ENCODE measurements at regions not wholly inside any gene's neighbourhood (a gene's known extent, or its start where the extent isn't known, plus 50 kb on each side); places are given as distances from the start of the nearest gene placed in this dataset.

DNA sequence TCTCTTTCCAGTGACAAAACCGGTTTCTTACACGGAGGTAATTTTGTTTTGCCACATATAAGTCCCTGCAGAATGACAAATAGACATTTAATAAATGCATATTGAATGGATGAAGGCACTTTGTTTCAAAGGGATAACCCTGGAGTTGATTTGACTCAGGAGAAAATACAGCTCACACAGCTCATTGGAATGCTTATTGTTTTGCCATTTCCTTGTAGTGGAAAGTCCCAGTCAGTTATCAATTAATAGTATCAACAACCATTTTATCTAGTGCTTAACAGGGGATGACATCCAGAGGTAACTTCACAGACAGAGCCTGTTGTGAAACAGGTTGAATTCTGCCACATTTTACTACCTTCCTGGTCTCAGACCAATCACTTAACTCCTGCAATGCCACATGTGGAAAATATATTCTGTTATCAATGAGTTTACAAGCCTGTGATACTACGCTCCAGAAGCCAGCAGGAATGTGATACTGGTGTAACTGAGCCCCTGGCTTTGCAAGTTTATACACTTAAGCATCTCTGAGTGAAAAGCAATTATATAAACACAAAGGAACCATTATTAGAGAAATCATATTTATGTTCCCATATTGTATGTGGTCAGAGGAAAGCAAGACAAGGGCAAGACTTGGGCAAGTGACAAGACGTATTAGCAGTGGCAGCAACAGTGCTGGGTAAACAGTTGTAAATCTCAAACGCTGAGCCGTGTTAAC lies 123.1 kb upstream of the ANKRD55 start:
- H3K4me1 Mint-ChIP-seq: peaks cover 48% of the 10 kb centered on the region
- no peaks in the 10 kb centered on the region for H3K27me3 Mint-ChIP-seq
- DNase-seq: no peak
- H3K9me3 Mint-ChIP-seq: peaks cover 4% of the 10 kb centered on the region
- H3K4me3 Mint-ChIP-seq: no peak overlapping the region
- H3K27ac Mint-ChIP-seq: no peak overlapping the region
- peaks cover 6% of the 10 kb centered on the region for H3K36me3 Mint-ChIP-seq (ENCODE audit: low read depth)
- ATAC-seq: no peak

DNA sequence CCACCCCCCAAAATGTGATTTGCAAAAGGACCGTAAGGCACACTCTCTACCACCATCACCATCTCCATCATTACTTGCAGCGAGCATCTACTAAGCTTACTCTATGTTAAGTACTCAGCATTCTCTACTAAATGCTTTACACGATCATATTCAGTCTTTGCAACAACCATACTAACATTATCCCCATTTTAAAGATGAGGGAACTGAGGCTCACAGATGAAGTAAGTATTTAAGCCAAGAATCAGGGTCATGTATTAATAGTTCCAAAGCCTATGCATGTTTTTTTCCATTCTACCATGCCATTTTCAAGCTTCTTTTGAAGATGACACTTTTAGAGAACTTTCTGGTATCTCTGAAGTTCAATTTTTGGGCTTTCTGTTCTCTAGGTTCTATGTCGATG lies 121.7 kb upstream of the ANKRD55 start:
- ATAC-seq (no peak), DNase-seq (no peak)
- peaks cover 6% of the 10 kb centered on the region for H3K36me3 Mint-ChIP-seq (ENCODE audit: low read depth)
- H3K4me1 Mint-ChIP-seq: peaks cover 57% of the 10 kb centered on the region
- H3K4me3 Mint-ChIP-seq: no peak overlapping the region
- H3K27me3 Mint-ChIP-seq: no peaks in the 10 kb centered on the region
- peak overlapping the region; percentile 83 for H3K27ac Mint-ChIP-seq
- peaks cover 4% of the 10 kb centered on the region for H3K9me3 Mint-ChIP-seq

DNA sequence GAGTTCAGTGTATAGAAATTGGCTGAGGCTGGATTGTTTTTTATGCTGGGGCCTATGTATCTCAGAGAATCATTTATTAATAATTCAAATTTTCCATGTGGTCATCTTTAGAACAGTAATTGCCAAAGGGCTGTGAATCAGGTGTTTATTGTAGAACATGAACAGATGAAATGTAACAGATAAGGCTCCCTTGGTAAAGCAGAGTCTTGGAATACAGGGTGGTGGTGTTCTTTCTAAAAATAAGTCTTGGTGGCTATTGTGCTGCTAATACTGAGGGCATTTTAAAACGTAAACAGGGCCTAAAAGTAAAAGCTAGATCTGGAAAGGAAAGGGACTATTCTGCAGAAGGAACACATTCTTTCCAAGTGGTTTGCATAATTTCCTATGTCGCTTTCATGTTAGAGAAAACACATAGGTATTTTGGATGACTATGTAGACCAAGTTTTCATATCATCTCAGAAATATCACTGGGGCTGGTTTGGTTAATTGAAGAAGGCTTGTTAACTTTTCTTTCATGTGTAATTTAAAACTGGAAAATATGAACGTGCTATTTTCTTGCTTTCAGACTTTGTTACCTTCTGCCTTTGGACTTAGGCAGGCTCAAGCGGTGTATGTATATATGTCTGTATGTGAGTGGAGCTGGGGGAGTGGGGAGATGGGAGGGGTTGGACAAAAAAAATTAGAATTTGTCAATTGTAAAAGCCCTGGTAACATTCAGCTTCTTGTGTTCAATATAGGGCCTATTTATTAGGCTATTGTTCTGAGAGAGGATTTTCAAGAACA lies 119.9 kb upstream of the ANKRD55 start:
- Mint-ChIP-seq H3K36me3 (ENCODE audit: low read depth) (peaks cover 6% of the 10 kb centered on the region), H3K27me3 (no peaks in the 10 kb centered on the region), H3K4me3 (peak overlapping the region; percentile 13), H3K4me1 (peaks cover 56% of the 10 kb centered on the region), H3K9me3 (peaks cover 4% of the 10 kb centered on the region), H3K27ac (peak overlapping the region; percentile 83)
- DNase-seq (no peak), ATAC-seq (peak; percentile 75)

DNA sequence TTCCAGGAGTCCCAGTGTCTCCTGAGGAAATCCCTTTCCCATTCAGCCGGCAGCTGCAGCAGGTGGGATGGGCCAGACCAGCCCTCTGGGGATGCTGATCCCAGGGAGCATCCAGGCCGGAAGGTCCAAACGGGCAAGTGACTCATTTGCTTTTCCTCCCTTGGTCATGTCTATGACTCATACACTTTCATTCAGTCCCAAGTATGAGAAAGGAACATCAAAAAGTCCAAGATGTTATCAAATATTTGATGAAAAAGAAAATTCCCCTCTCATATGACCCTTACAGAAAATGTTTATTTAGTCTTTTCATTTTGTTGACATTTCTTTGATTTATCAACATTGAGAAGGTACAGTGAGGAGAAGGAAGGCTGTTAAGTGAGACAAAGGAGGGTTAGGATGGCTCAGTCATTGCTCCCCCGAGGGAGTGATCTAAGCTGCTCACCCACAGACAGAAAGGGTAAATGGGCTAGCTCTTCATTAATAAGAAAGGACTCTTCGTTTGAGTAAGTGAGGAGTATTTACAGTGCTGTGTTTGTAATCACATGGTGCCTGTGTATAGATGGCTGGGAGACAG lies 117.6 kb upstream of the ANKRD55 start:
- H3K9me3 Mint-ChIP-seq: peaks cover 8% of the 10 kb centered on the region
- H3K27me3 Mint-ChIP-seq: no peaks in the 10 kb centered on the region
- peaks cover 63% of the 10 kb centered on the region for H3K4me1 Mint-ChIP-seq
- no peak overlapping the region for H3K4me3 Mint-ChIP-seq
- DNase-seq (no peak), ATAC-seq (peak; percentile 57)
- peak overlapping the region; percentile 29 for H3K27ac Mint-ChIP-seq
- peaks cover 8% of the 10 kb centered on the region for H3K36me3 Mint-ChIP-seq (ENCODE audit: low read depth)

DNA sequence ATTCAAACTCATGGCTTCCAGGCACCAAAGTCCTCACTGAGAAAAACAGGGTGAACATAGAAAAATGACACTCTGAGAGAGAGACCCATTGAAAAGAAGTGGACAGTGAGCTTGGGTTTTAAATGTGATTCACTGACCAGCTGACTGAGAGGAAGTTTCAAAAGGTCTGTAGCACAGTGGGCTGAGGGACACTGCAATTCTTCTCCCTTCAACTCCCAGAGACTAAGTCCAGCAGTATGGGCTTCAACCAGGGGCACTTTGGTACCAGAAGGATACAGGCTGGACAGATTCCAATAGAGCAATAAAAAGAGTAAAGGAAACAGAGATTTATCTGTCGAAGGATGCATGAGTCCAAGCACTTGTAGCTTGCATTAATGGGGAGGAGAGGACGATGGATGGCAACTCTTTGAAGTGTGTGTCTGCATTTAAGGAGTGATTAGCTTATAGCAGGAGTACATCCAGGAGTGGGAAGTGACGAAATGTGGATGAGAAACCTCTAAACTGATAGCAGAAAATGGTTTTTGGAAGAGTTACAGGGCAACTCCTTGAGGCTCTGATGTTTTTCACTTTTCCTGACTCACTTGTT lies 117.0 kb upstream of the ANKRD55 start:
- H3K9me3 Mint-ChIP-seq: peaks cover 8% of the 10 kb centered on the region
- H3K27ac Mint-ChIP-seq: peak overlapping the region; percentile 29
- DNase-seq: no peak
- H3K36me3 Mint-ChIP-seq (ENCODE audit: low read depth): peaks cover 8% of the 10 kb centered on the region
- no peaks in the 10 kb centered on the region for H3K27me3 Mint-ChIP-seq
- H3K4me3 Mint-ChIP-seq: no peak overlapping the region
- ATAC-seq: no peak
- H3K4me1 Mint-ChIP-seq: peaks cover 67% of the 10 kb centered on the region

- ATAC-seq (no peak), DNase-seq (no peak)
- Mint-ChIP-seq H3K36me3 (ENCODE audit: low read depth) (peaks cover 4% of the 10 kb centered on the region), H3K4me1 (peaks cover 67% of the 10 kb centered on the region), H3K9me3 (peaks cover 4% of the 10 kb centered on the region), H3K4me3 (no peak overlapping the region), H3K27me3 (no peaks in the 10 kb centered on the region), H3K27ac (peak overlapping the region; percentile 29)
Measured at GRCh38 chr5:56349461-56349860, 116.3 kb upstream of the ANKRD55 start.

DNA sequence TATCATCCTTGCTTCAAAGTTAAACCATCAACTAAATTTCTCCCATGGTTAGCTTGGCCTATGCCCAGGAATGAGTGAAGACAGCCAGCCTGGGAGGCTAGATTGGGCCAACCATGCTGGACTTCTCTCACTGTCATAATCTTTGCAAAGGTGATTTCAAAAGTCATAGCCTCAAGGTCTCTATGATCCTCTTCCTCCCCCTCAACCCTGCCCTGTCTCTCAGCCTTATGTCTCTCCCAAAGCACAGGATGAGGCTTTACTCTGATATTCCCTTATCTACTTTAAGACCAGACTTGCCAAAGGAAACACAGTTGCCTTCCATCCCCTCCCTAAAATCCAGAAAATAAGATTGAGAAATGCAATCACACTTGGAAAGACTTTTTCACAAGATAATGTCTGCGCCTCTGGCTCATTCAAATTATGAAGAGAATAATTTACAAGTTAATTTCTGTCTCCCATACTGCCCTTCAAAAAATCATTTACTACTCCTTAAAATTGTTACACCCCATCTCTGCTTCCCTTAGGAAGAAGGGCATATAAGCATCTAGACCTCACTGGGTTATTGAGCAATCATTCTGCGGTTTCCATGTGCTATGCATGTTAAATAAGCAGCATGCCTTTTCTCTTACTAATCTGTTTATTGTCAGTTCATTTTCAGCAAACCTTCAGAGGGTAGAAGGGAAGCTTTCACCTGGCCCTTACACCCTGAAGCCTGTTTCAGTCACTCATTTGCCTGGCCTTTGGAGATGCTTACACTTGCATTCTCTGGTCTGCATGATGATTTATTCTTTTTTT lies 113.8 kb upstream of the ANKRD55 start:
- Mint-ChIP-seq H3K4me1 (peaks cover 66% of the 10 kb centered on the region), H3K4me3 (no peak overlapping the region), H3K36me3 (ENCODE audit: low read depth) (peaks cover 2% of the 10 kb centered on the region), H3K27me3 (no peaks in the 10 kb centered on the region), H3K27ac (no peak overlapping the region), H3K9me3 (peaks cover 10% of the 10 kb centered on the region)
- ATAC-seq (no peak), DNase-seq (no peak)

- Mint-ChIP-seq H3K9me3 (peaks cover 10% of the 10 kb centered on the region), H3K4me1 (peaks cover 62% of the 10 kb centered on the region), H3K4me3 (no peak overlapping the region), H3K27me3 (no peaks in the 10 kb centered on the region), H3K27ac (peak overlapping the region; percentile 16), H3K36me3 (ENCODE audit: low read depth) (peaks cover 2% of the 10 kb centered on the region)
- DNase-seq: no peak
- ATAC-seq: no peak
Measured at GRCh38 chr5:56346044-56346710, 113.0 kb upstream of the ANKRD55 start.

GRCh38 chr5:56345352-56345751 lies 112.2 kb upstream of the ANKRD55 start:
- peaks cover 54% of the 10 kb centered on the region for H3K4me1 Mint-ChIP-seq
- peaks cover 10% of the 10 kb centered on the region for H3K9me3 Mint-ChIP-seq

DNA sequence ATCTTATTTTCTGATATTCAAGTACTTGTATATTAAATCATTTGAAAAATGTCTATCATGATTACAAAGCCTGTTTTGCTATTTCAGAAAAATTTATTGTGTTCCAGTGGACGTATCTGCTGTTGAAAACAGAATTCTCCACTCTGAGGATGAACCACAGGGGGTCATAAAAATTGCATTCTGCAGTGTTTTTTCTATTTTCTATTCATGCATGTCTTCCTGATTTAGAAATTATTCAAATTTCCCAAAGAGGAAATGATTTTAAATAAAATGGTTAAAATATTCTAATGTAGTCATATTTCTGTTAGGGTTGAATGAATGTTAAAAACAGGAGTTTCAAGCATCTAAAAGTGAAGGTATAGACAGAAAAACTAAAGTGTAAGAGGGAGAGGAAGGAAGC lies 111.5 kb upstream of the ANKRD55 start:
- peak overlapping the region; percentile 32 for H3K4me3 Mint-ChIP-seq
- no peak for ATAC-seq
- no peak for DNase-seq
- peak overlapping the region; percentile 28 for H3K27ac Mint-ChIP-seq
- H3K4me1 Mint-ChIP-seq: peaks cover 46% of the 10 kb centered on the region
- peaks cover 2% of the 10 kb centered on the region for H3K36me3 Mint-ChIP-seq (ENCODE audit: low read depth)
- no peaks in the 10 kb centered on the region for H3K27me3 Mint-ChIP-seq
- peaks cover 14% of the 10 kb centered on the region for H3K9me3 Mint-ChIP-seq

More at GRCh38 chr5:56345352-56345751, 112.2 kb upstream of the ANKRD55 start:
- DNase-seq (no peak), ATAC-seq (peak; percentile 40)
- Mint-ChIP-seq H3K4me3 (peak overlapping the region; percentile 32), H3K27ac (no peak overlapping the region), H3K36me3 (ENCODE audit: low read depth) (peaks cover 2% of the 10 kb centered on the region), H3K27me3 (no peaks in the 10 kb centered on the region)

- ATAC-seq (peak; percentile 65), DNase-seq (no peak)
- Mint-ChIP-seq H3K4me1 (peaks cover 40% of the 10 kb centered on the region), H3K9me3 (peaks cover 19% of the 10 kb centered on the region), H3K4me3 (peak overlapping the region; percentile 32), H3K36me3 (ENCODE audit: low read depth) (peaks cover 2% of the 10 kb centered on the region), H3K27me3 (no peaks in the 10 kb centered on the region), H3K27ac (peak overlapping the region; percentile 28)
Measured at GRCh38 chr5:56343988-56344387, 110.9 kb upstream of the ANKRD55 start.

DNA sequence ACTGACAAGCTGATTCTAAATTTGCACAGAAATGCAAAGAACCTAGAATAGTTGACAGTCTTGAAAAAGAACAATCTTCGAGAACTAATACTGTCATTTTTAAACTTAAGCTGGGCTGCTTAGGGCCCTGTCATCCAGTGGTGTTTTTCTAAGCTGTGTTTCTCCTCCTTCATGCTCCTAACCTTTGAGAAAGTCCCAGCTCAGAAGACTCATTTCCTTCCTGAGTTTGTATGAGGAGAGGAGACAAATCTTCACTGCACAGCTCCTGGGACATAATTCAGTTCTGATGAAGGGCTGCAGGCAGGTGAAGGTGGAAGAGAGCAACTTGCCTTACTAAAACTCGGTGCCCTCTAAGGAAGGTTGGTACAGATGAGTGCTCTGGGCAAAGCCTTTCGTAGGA lies 109.5 kb upstream of the ANKRD55 start:
- ATAC-seq (peak; percentile 47), DNase-seq (no peak)
- Mint-ChIP-seq H3K4me3 (no peak overlapping the region), H3K36me3 (ENCODE audit: low read depth) (peaks cover 2% of the 10 kb centered on the region), H3K9me3 (peaks cover 24% of the 10 kb centered on the region), H3K27ac (peak overlapping the region; percentile 35), H3K27me3 (peaks cover 3% of the 10 kb centered on the region), H3K4me1 (peaks cover 40% of the 10 kb centered on the region)

- ATAC-seq (no peak), DNase-seq (no peak)
- no peak overlapping the region for H3K27ac Mint-ChIP-seq
- peaks cover 32% of the 10 kb centered on the region for H3K9me3 Mint-ChIP-seq
- H3K36me3 Mint-ChIP-seq (ENCODE audit: low read depth): peaks cover 2% of the 10 kb centered on the region
- H3K4me1 Mint-ChIP-seq: peaks cover 34% of the 10 kb centered on the region
- H3K4me3 Mint-ChIP-seq: no peak overlapping the region
- H3K27me3 Mint-ChIP-seq: peaks cover 3% of the 10 kb centered on the region
Measured at GRCh38 chr5:56340196-56340980, 107.3 kb upstream of the ANKRD55 start.

Data from activated naive CD8-positive, alpha-beta T cell treated with anti-CD3 and anti-CD28 coated beads, Interleukin-2, amount 50 U/mL, for 24 hours (primary cell).